GM20000 (cell line): ENCODE measurements at regions not wholly inside any gene's neighbourhood (a gene's known extent, or its start where the extent isn't known, plus 50 kb on each side); places are given as distances from the start of the nearest gene placed in this dataset.
"Not testable (repeated sequence)": the region's sequence is repeated elsewhere in the genome, so short reads cannot be mapped to it uniquely, and the experiment has no call there.

ENCODE experiments used
- DNase-seq: peaks from one replicate; pipeline ENCODE4 v3.0.0; 2012; ENCODE audit warnings: low spot score
- TF ChIP-seq, protein P1 (sequence below): IDR thresholded peaks from 2 replicates; pipeline ENCODE4 v1.5.1; 2012; ENCODE audit warnings: mild to moderate bottlenecking, control low read depth; ENCODE audit errors: extremely low read depth, missing control alignments

DNA sequence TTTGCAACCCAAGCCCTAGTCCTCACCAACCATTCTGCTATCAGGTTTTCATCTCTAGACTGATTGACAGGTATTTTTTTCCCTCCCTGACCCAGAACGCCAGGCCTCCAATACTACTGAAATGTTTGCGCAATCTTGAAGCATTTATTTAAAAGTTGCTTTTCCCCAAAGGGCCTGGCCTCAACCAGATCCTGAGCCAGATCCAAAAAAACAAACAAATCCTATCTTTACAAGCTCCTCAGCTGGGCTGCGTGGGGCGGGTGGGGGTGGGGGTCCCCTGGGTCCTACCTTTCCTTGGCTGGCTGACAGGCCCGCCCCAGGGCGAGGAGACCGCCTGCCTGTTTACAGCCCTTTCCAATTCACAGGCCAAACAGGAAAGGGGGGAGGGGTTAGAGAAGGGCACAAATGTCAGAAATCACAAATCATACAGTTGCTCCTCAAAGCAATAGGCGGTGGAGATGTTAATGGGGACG is 98.8 kb downstream of the FOXD2 start:
- TF ChIP-seq, protein P1, sequence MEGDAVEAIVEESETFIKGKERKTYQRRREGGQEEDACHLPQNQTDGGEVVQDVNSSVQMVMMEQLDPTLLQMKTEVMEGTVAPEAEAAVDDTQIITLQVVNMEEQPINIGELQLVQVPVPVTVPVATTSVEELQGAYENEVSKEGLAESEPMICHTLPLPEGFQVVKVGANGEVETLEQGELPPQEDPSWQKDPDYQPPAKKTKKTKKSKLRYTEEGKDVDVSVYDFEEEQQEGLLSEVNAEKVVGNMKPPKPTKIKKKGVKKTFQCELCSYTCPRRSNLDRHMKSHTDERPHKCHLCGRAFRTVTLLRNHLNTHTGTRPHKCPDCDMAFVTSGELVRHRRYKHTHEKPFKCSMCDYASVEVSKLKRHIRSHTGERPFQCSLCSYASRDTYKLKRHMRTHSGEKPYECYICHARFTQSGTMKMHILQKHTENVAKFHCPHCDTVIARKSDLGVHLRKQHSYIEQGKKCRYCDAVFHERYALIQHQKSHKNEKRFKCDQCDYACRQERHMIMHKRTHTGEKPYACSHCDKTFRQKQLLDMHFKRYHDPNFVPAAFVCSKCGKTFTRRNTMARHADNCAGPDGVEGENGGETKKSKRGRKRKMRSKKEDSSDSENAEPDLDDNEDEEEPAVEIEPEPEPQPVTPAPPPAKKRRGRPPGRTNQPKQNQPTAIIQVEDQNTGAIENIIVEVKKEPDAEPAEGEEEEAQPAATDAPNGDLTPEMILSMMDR: no peak
- no peak for DNase-seq

DNA sequence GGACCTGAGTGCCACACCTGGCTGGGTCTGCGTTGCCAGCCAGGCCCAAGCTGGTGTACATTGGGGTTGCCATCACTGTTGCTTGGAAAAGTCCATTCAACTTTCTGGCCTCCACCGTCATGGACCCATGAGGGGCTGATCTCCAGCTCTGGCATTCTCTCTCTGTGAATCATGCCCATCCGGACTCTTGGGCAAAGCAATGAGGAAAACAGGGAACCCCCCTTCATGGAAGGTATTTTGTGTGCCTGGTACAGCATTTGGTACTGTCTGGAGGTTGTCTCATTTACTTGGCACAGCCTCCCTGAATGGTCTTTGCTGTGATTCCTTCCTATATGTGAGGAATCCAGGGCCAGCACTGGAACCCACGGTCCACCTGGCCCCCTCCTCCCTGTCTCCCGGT is 99.4 kb downstream of the FOXD2 start:
- DNase-seq: no peak
- TF ChIP-seq, protein P1: no peak

DNA sequence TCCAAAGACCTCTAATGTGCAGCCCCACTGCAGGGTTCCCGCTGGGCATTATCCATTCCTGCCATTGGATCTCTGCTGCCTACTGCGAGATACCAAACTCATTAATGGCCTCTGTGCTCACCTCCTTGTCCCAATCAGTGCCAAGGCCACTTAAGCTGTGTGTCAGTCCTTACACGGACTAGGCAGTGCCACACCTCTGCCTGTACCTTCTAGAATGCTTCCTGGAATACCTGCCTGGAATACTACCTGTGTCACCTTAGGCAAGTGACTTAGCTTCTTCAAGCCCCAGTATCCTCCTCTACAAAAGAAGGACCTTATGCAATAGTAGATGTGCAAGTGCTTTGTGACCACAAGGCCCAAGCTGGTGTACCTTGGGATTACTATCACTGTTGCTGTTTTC is 100.1 kb downstream of the FOXD2 start:
- no peak for DNase-seq
- TF ChIP-seq, protein P1: no peak

DNA sequence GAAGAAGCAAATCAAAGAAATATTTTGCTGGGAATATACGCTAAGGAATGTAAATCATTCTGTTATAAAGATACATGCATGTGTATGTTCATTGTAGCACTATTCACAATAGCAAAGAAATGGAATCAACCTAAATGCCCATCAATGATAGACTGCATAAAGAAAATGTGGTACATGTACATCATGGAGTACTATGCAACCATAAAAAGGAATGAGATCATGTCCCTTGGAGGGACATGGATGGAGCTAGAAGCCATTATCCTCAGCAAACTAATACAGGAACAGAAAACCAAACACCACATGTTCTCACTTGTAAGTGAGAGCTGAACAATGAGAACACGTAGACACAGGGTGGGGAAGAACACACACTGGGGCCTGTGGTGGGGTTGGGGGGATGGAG is 100.7 kb downstream of the FOXD2 start:
- not testable (repeated sequence) for DNase-seq

DNA sequence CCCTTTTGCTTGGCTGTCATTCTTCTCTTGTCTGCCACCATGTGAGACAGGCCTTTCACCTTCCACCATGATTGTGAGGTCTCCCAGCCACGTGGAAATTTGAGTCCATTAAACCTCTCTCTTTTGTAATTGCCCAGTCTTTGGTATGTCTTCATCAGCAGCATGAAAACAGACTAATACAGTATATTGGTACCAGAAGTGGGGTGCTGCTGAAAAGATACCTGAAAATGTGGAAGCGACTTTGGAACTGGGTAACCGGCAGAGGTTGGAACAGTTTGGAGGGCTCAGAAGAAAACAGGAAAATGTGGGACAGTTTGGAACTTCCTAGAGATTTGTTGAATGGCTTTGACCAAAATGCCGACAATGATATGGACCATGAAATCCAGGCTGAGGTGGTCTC is 103.9 kb downstream of the FOXD2 start:
- not testable (repeated sequence) for DNase-seq

DNA sequence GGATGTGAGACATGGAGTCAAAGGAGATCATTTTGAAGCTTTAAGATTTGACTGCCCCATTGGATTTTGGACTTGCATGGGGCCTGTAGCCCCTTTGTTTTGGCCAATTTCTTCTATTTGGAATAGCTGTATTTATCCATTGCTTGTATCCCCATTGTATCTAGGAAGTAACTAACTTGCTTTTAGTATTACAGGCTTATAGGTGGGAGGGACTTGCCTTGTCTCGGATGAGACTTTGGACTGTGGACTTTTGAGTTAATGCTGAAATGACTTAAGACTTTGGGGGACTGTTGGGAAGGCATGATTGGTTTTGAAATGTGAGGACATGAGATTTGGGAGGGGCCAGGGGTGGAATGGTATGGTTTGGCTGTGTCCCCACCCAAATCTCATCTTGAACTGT is 105.2 kb downstream of the FOXD2 start:
- DNase-seq: not testable (repeated sequence)

DNA sequence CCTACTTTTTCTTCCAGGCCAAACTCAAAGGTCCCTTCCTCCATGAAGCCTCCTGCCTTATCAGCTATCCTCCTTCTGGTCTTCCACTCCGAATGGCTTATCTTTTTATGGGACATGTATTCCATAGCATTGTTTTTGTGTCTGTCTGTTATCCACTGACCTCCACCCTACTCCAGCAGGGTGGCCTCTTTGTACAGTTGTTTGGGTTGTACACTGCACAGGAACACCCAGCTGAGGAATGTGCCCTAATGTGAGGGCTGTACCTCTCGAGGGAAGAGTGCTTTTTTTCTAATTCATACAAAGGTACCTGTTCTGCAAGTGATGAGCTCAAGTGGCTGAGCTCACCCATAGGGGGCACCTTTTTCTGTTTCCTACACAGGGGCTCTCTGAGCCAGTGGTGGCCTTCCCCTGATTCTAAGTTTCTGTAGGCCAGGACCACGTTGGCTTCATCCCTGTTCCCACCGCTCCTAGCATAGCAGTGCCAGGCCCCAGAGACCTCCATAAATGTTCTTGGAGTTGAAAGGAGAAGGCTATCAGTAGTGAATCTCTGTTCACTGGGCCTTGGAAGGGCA is 108.2 kb downstream of the FOXD2 start:
- TF ChIP-seq, protein P1: no peak
- DNase-seq: no peak

DNA sequence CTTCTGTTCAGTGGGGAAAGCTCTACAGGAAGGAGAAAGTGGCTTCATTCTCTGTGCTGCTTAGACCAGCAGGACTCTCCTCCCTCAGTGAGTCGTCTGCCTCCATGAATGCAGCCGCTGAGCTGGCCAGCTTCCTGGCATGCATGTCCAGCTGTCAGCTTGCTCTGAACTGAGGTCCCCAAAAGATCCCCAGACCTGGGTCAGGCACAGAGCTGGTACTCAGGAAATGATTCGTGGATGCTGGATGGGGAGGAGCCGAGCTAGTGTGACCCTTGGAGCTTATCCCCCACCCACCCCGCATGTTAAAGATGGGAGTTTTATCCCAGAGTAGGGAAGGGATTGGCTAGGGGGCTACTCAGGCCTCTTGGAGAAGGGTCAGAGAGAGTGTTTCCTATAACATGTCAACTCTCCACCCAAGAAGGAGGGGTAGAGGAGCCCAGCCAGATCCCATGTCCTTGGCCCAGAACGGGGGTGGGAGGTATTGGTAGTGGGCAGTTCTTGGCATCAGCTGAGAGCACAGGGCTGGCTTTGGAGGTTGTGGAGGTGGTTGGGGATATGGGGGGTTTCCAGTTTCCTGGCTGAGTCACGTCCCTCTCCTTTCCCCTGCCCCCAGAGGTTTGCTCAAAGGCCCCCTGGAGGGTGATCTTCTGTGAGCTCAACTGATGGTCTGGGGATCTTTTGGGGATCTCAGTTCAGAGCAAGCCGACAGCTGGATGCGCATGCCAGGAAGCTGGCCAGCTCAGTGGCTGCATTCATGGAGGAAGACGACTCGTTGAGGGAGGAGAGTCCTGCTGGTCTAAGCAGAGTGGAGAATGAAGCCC is 110.1 kb downstream of the FOXD2 start:
- TF ChIP-seq, protein P1: no peak
- no peak for DNase-seq

DNA sequence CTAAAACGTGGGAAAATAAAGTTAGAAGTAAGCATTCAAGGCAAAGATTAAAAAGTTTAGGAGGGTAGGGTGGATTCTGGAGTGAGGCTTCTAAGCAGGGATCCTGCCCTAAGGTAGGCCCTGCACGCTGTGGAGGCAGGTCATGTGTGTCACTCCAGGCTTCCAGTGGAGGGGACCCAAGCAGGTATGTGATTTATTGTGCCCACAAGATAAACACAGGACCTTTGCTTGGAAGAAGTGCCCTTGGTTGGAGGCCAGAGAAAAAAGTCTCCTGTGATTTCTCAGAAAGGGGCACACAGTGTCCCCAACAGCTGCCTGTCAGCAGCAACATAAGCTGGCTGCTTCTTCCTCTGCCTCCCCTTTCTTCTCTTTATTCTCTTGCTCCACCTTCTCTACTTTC is 110.8 kb downstream of the FOXD2 start:
- TF ChIP-seq, protein P1: no peak
- no peak for DNase-seq
